Neutrophil (primary cell): ENCODE measurements at regions not wholly inside any gene's neighbourhood (a gene's known extent, or its start where the extent isn't known, plus 50 kb on each side); places are given as distances from the start of the nearest gene placed in this dataset.

ENCODE experiments used
- H3K27ac ChIP-seq: fragments of 200-600 bp; sonication (generic); 2 replicates; pipeline ENCODE4 v1.5.1; 2016; ENCODE audit warnings: mild to moderate bottlenecking, moderate library complexity
- H3K27me3 ChIP-seq: fragments of 200-600 bp; sonication (generic); 2 replicates; pipeline ENCODE4 v1.6.0; 2016; ENCODE audit warnings: mild to moderate bottlenecking
- H3K36me3 ChIP-seq: fragments of 200-600 bp; sonication (generic); 2 replicates; pipeline ENCODE4 v1.5.1; 2017
- H3K4me1 ChIP-seq, 2 experiments: fragments of 200-600 bp in 1 of 2; sonication (generic) in 1 of 2; 1 replicate in 1 of 2; 2 replicates in 1 of 2; pipeline versions ENCODE4 v1.5.1 to v1.6.1; 2013 to 2016; ENCODE audit warnings: low read depth in 1 of 2, low read length in 1 of 2, mild to moderate bottlenecking in 1 of 2, moderate library complexity in 1 of 2; ENCODE audit not compliant: control insufficient read depth in 1 of 2, insufficient read depth in 1 of 2
- H3K4me3 ChIP-seq, 2 experiments: fragments of 200-600 bp in 1 of 2; sonication (generic) in 1 of 2; 1 replicate in 1 of 2; 2 replicates in 1 of 2; pipeline ENCODE4 v1.5.1; 2013 to 2016; ENCODE audit warnings: low read depth in 1 of 2, low read length in 1 of 2, mild to moderate bottlenecking in 1 of 2, moderate library complexity in 1 of 2
- H3K9me3 ChIP-seq: fragments of 200-600 bp; sonication (generic); 2 replicates; pipeline ENCODE4 v1.5.1; 2016
- TF ChIP-seq, protein P1 (sequence below): fragments of 200-600 bp; sonication (generic); IDR thresholded peaks from 2 replicates; pipeline ENCODE4 v1.5.1; 2016; ENCODE audit warnings: antibody characterized with exemption

DNA sequence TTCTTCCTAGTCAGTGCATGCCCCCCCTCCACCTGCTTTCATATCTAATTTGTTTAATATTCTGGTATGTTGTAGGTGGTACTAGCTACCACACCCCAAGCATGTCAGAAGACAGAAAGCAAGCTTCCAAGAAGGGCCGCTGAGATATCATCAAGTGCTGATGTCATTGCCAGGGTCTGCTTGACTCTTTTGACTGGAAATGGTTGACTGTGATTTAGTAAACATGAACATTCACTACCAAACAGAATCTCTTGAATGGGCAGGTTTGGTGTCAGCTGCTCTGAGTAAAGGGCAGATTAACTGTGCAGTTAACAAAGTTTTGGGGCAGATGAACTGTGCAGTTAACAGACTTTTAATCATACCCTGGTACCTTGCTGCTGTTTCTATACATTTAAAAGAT, 244.2 kb upstream of the SATB1 start:
- Histone ChIP-seq H3K4me3 (no peak overlapping the region), H3K27me3 (no peaks in the 10 kb centered on the region), H3K4me1 (no peaks in the 10 kb centered on the region), H3K36me3 (no peaks in the 10 kb centered on the region), H3K27ac (no peak overlapping the region), H3K9me3 (no peaks in the 10 kb centered on the region)
- TF ChIP-seq, protein P1, sequence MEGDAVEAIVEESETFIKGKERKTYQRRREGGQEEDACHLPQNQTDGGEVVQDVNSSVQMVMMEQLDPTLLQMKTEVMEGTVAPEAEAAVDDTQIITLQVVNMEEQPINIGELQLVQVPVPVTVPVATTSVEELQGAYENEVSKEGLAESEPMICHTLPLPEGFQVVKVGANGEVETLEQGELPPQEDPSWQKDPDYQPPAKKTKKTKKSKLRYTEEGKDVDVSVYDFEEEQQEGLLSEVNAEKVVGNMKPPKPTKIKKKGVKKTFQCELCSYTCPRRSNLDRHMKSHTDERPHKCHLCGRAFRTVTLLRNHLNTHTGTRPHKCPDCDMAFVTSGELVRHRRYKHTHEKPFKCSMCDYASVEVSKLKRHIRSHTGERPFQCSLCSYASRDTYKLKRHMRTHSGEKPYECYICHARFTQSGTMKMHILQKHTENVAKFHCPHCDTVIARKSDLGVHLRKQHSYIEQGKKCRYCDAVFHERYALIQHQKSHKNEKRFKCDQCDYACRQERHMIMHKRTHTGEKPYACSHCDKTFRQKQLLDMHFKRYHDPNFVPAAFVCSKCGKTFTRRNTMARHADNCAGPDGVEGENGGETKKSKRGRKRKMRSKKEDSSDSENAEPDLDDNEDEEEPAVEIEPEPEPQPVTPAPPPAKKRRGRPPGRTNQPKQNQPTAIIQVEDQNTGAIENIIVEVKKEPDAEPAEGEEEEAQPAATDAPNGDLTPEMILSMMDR: no peak

DNA sequence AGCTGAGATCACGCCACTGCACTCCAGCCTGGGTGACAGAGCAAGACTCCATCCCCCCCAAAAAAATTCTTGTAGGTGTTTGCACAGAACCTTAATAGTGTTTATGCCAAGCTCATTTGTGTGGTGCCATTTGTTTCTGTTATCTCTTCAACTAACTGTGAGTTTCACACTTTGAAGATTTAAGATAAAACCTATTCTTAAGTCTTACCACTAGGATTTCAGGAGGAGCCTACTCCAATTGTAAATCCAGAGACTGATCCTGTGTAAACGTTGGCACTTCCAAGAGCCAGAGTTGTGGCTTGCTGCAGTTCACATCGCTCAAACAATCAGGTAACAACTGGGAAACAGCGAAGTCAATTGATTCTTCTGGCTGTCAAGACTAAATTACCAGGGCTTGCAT, 242.4 kb upstream of the SATB1 start:
- H3K9me3 ChIP-seq: no peaks in the 10 kb centered on the region
- H3K27ac ChIP-seq: no peak overlapping the region
- no peaks in the 10 kb centered on the region for H3K4me1 ChIP-seq
- no peaks in the 10 kb centered on the region for H3K36me3 ChIP-seq
- no peaks in the 10 kb centered on the region for H3K27me3 ChIP-seq
- TF ChIP-seq, protein P1: no peak
- no peak overlapping the region for H3K4me3 ChIP-seq

DNA sequence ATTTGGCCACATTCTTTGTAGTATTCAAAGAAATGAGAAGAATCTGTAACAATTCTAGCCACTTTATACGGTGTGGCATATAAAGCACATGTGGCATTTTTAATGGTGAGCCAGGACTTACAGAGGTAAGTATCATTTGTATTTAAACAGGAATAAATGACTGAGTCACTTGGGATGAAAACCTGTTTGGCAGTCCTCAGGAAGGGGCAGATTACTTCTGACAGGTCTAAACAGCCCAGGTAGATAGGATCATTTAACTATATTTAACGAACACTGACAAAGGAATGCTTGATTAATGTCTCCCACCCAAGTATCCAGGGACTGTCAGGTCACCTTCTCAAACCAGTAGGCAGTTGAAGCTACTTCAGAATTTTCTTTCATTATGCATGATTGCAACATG, 241.5 kb upstream of the SATB1 start:
- H3K27me3 ChIP-seq: no peaks in the 10 kb centered on the region
- H3K4me1 ChIP-seq: no peaks in the 10 kb centered on the region
- no peaks in the 10 kb centered on the region for H3K36me3 ChIP-seq
- H3K4me3 ChIP-seq: no peak overlapping the region
- TF ChIP-seq, protein P1: no peak
- H3K9me3 ChIP-seq: no peaks in the 10 kb centered on the region
- H3K27ac ChIP-seq: no peak overlapping the region

DNA sequence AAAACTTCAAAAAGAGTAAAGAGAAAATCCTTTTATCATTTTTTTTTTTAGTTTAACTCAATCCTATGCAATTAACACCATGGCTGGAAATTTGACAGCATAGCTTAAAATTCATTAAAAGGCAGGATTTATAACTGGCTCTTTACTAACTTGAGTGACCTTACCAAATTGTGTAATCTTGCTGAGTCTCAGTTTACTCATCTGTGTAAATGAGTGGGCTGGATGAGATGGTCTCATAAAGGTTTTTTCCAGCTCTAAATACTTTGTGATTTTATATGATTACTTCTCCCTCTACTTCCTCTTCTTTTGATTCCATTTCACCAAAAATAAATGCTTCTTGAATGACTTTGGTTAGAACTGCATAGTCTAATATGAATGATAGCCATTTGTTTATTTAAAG, 234.9 kb upstream of the SATB1 start:
- TF ChIP-seq, protein P1: no peak
- Histone ChIP-seq H3K27me3 (no peaks in the 10 kb centered on the region), H3K27ac (no peak overlapping the region)

DNA sequence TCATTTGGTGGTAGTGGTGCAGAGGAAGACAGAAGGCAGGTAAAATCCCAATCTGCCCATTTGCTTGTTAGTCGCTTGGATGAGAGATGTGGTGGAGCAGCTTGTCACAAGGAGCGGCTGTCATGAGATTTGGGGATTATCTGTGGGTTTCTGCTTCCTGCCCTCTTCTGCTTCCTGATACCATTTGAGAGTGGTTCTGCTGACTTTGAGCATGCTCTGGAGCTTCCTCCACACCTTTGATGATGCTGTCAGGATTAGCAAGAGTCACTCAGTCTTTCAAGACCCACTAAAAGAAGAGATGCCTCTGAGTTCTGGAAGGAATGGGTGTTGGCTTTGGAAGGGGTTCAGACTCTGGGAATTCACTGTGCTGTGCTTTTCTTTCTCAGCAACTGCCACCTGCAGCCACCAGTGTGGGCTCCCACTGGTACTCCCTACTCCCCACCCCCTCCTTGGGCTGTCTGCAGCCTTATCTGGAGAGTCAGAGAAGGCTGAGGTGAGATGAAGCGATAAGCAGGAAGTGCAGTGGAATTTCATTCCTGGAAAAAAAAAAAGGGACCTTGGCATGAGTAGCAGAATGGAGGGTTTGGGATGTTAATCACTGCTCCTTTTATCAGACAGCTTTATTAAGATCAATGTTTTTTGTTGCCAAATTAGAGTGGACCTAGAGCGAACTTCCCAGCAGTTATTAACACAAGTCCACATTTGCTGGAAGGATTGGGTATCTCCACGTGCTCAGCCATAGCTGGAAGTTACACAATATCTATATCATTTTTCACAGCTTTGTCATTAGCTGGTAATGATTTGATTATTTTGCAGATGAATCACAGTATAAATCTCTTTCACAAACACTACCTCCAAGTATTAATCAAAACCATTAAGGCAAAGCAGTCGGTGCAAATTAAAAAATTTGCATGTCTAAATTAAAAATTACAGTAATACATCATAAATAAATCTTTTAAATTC, 233.0 kb upstream of the SATB1 start:
- H3K4me3 ChIP-seq: no peak overlapping the region
- H3K9me3 ChIP-seq: no peaks in the 10 kb centered on the region
- no peaks in the 10 kb centered on the region for H3K27me3 ChIP-seq
- no peaks in the 10 kb centered on the region for H3K4me1 ChIP-seq
- TF ChIP-seq, protein P1: no peak
- H3K36me3 ChIP-seq: no peaks in the 10 kb centered on the region
- no peak overlapping the region for H3K27ac ChIP-seq

More for the DNA sequence above, 234.9 kb upstream of the SATB1 start:
- no peaks in the 10 kb centered on the region for H3K36me3 ChIP-seq
- H3K9me3 ChIP-seq: no peaks in the 10 kb centered on the region
- H3K4me3 ChIP-seq: no peak overlapping the region
- no peaks in the 10 kb centered on the region for H3K4me1 ChIP-seq
